AG04450 (cell line): ENCODE measurements at regions not wholly inside any gene's neighbourhood (a gene's known extent, or its start where the extent isn't known, plus 50 kb on each side); places are given as distances from the start of the nearest gene placed in this dataset.
"Not testable (repeated sequence)": the region's sequence is repeated elsewhere in the genome, so short reads cannot be mapped to it uniquely, and the experiment has no call there.

ENCODE experiments used
- CTCF ChIA-PET: fragments of 300-600, 350-600 bp; formaldehyde crosslinking; extraction: SDS; loops from one replicate; lab custom pipeline; 2022; ENCODE audit warnings: antibody characterized with exemption, inconsistent platforms; lab: Charles Lee
- POLR2A ChIA-PET: fragments of 350-600 bp; formaldehyde crosslinking; extraction: SDS; loops from one replicate; lab custom pipeline; 2021; ENCODE audit warnings: antibody characterized with exemption, inconsistent platforms; lab: Yijun Ruan, JAX
- DNase-seq: peaks from one replicate; pipeline ENCODE4 v3.0.0-alpha.2; 2011; ENCODE audit warnings: low read depth, low spot score
- H3K27ac ChIP-seq: one replicate; pipeline ENCODE4 v1.5.1; 2012; ENCODE audit warnings: low read depth, low read length, control low read depth
- H3K27me3 ChIP-seq: one replicate; pipeline ENCODE4 v1.6.0; 2012; ENCODE audit warnings: low read length; ENCODE audit not compliant: control insufficient read depth, insufficient read depth
- H3K4me3 ChIP-seq: 2 replicates; pipeline ENCODE4 v1.5.1; 2011; ENCODE audit warnings: mild to moderate bottlenecking, low read depth, low read length, control low read depth
- H3K9me3 ChIP-seq: 2 replicates; pipeline ENCODE4 v1.5.1; 2012; ENCODE audit warnings: low read length; ENCODE audit not compliant: control insufficient read depth, insufficient read depth
- TF ChIP-seq, protein P1 (sequence below): IDR thresholded peaks from 2 replicates; pipeline ENCODE4 v1.5.1; 2011; ENCODE audit warnings: low read depth, low read length, control low read depth, inconsistent platforms

DNA sequence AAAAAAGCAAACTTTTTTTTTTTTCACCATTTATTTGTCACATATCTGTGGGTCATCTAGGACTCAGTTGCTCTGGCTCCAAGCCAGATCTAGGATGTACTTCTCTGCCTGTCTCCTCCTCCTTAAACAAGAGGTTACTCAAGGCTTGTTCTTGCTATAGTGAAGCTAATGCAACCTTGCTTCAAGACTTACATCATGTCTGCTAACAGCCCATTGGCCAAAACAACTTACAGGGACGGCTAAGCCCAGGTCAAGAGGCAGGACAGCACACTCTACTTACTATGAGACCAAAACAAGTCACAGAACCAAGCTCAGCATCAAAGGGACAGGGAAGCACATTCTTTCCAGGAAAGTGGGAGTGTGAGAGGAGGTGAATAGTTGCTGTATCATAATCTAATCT is 123.8 kb upstream of the BNIP2 start:
- ChIA-PET POLR2A (no interaction called here), CTCF (no interaction called here)
- DNase-seq: no peak
- TF ChIP-seq, protein P1, sequence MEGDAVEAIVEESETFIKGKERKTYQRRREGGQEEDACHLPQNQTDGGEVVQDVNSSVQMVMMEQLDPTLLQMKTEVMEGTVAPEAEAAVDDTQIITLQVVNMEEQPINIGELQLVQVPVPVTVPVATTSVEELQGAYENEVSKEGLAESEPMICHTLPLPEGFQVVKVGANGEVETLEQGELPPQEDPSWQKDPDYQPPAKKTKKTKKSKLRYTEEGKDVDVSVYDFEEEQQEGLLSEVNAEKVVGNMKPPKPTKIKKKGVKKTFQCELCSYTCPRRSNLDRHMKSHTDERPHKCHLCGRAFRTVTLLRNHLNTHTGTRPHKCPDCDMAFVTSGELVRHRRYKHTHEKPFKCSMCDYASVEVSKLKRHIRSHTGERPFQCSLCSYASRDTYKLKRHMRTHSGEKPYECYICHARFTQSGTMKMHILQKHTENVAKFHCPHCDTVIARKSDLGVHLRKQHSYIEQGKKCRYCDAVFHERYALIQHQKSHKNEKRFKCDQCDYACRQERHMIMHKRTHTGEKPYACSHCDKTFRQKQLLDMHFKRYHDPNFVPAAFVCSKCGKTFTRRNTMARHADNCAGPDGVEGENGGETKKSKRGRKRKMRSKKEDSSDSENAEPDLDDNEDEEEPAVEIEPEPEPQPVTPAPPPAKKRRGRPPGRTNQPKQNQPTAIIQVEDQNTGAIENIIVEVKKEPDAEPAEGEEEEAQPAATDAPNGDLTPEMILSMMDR: no peak
- H3K27me3 ChIP-seq: no peaks in the 10 kb centered on the region
- H3K4me3 ChIP-seq: no peak overlapping the region
- H3K9me3 ChIP-seq: no peaks in the 10 kb centered on the region
- no peak overlapping the region for H3K27ac ChIP-seq

DNA sequence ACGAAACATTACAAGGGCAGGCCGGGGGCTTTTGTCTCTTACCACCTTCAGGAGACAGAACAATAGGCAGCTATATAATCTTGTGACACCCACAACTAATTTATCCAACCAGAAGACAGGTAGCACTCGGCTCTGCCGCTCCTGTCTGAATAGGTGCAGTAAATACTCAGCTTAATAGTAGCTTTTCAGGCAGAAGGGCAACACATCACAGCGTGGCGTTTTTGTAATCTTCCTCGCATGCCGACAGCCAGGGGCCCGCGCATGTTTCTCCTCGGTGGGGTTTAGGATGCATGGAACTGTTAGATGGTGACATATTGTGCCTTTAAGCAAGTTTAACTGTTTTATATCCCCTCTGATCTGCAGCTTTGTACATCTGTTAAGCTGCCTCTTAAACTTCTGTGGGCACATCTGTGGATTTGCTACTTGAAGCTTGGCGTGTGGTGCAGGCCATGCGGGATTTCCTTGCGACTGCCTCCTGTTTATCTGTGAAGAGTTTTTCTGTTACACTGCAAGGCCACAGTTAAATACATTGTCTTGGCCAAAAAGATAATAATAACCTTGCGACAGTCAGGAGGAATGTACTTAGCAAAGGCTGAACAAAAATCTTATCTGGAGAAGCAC is 123.2 kb upstream of the BNIP2 start:
- CTCF ChIA-PET: no interaction called here
- TF ChIP-seq, protein P1: no peak
- Histone ChIP-seq H3K9me3 (no peaks in the 10 kb centered on the region), H3K27me3 (no peaks in the 10 kb centered on the region), H3K4me3 (no peak overlapping the region), H3K27ac (no peak overlapping the region)
- no peak for DNase-seq
- POLR2A ChIA-PET: no interaction called here

DNA sequence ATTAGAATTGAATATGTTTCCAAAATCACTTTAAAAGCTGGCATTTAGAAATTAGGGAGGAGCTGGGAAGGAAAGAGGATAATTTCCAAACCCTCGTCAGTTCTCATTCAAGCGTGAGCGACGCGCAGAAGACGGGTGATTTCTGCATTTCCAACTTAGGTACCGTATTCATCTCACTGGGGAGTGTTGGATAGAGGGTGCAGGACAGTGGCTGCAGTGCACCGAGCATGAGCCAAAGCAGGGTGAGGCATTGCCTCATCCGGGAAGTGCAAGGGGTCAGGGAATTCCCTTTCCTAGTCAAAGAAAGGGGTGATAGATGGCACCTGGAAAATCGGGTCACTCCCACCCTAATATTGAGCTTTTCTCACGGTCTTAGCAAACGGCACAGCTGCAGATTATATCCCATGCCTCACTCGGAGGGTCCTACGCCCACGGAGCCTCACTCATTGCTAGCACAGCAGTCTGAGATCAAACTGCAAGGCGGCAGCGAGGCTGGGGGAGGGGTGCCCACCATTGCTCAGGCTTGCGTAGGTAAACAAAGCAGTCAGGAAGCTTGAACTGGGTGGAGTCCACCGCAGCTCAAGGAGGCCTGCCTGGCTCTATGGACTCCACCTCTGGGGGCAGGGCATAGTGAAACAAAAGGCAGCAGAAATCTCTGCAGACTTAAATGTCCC is 114.3 kb upstream of the BNIP2 start:
- H3K4me3 ChIP-seq, H3K27me3 ChIP-seq, CTCF ChIA-PET, POLR2A ChIA-PET, H3K9me3 ChIP-seq, DNase-seq, H3K27ac ChIP-seq: not testable (repeated sequence)

DNA sequence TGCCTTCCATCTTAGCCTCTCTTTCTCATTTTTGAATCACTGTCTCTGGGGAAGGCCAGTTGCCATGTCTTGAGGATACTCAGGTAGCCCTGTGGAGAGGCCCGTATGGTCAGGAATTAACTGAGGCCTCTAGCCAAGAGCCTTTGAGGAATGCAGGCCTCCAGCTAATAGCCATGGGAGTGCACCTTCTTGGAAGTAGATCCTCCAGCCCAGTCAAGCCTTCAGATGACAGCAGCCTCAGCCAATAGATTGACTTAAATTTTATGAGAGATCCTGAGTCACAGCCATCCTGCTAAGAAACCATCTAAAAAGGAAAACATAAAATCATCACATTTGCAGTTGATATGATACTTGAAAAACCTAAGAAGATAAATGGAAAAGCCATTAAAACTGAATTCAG is 112.5 kb upstream of the BNIP2 start:
- ChIA-PET POLR2A (no interaction called here), CTCF (no interaction called here)
- Histone ChIP-seq H3K4me3 (no peak overlapping the region), H3K27ac (no peak overlapping the region), H3K27me3 (no peaks in the 10 kb centered on the region), H3K9me3 (no peaks in the 10 kb centered on the region)
- TF ChIP-seq, protein P1: no peak
- DNase-seq: no peak

DNA sequence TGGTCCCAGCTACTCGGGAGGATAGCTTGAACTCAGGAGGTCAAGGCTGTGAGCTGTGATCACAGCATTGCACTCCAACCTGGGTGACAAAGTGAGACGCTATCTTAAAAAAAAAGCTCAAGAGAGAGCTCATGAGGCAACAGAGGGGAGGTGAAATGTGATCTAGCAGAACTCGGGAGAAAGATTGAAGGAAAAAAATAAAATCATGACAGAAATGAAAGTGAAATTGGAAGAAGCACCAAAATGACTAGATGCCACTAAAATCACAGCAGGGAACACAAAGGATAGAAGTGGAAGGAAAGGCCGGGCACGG is 109.4 kb upstream of the BNIP2 start:
- Histone ChIP-seq H3K27me3 (no peaks in the 10 kb centered on the region), H3K4me3 (no peak overlapping the region), H3K27ac (no peak overlapping the region), H3K9me3 (no peaks in the 10 kb centered on the region)
- TF ChIP-seq, protein P1: no peak
- ChIA-PET CTCF (no interaction called here), POLR2A (no interaction called here)
- no peak for DNase-seq
